Head of caudate nucleus (tissue), 42 donors: ENCODE measurements at regions not wholly inside any gene's neighbourhood (a gene's known extent, or its start where the extent isn't known, plus 50 kb on each side); places are given as distances from the start of the nearest gene placed in this dataset.

Experiments used
- DNase-seq, 42 donors: peaks; one replicate each; pipeline versions ENCODE4 v3.0.0 to v3.0.0-alpha.2; 2020 to 2021; ENCODE audit warnings: mixed read lengths in 7 of 42
- intact Hi-C: fragments of 100-400 bp; cut with DNase I; formaldehyde crosslinking; loops from one replicate; pipeline ENCODE4 v1.15.0; 2022

- intact Hi-C loops = no loop called here
- DNase-seq = no peak
Observed at GRCh38 chr9:99748266-99748665, 73.4 kb upstream of the NR4A3 start.

GRCh38 chr9:99748676-99749075, 73.0 kb upstream of the NR4A3 start:
- DNase-seq = no peak
- intact Hi-C loops = no loop called here

- intact Hi-C loops = no loop called here
- no peak for DNase-seq
Observed at GRCh38 chr9:99749641-99750040, 72.0 kb upstream of the NR4A3 start.

GRCh38 chr9:99750526-99750925, 71.2 kb upstream of the NR4A3 start:
- intact Hi-C loops = no loop called here
- DNase-seq = no peak

- intact Hi-C loops = no loop called here
- no peak for DNase-seq
Observed at GRCh38 chr9:99752417-99753109, 69.1 kb upstream of the NR4A3 start.

GRCh38 chr9:99753436-99753835, 68.2 kb upstream of the NR4A3 start:
- DNase-seq = no peak
- intact Hi-C loops = no loop called here

GRCh38 chr9:99760421-99760820, 61.3 kb upstream of the NR4A3 start:
- intact Hi-C loops = no loop called here
- no peak for DNase-seq

GRCh38 chr9:99762470-99762869, 59.2 kb upstream of the NR4A3 start:
- intact Hi-C loops = no loop called here
- DNase-seq = no peak
